OCI-LY7 (cell line): ENCODE measurements at regions not wholly inside any gene's neighbourhood (a gene's known extent, or its start where the extent isn't known, plus 50 kb on each side); places are given as distances from the start of the nearest gene placed in this dataset.

Source experiments
- EZH2phosphoT487 ChIP-seq: fragments of 200-600 bp; sonication (generic); IDR thresholded peaks from 2 replicates; pipeline ENCODE4 v1.6.1; 2018; ENCODE audit warnings: low read depth, borderline replicate concordance, mild to moderate bottlenecking, mixed run types, antibody characterized with exemption, low read length, moderate library complexity, mixed read lengths
- TF ChIP-seq, protein P1 (sequence below): fragments of 200-600 bp; sonication (generic); conservative IDR thresholded peaks from 2 replicates; pipeline ENCODE4 v1.5.1; 2014; ENCODE audit warnings: mild to moderate bottlenecking, antibody characterized with exemption, low read length, moderate library complexity, mixed read lengths

DNA sequence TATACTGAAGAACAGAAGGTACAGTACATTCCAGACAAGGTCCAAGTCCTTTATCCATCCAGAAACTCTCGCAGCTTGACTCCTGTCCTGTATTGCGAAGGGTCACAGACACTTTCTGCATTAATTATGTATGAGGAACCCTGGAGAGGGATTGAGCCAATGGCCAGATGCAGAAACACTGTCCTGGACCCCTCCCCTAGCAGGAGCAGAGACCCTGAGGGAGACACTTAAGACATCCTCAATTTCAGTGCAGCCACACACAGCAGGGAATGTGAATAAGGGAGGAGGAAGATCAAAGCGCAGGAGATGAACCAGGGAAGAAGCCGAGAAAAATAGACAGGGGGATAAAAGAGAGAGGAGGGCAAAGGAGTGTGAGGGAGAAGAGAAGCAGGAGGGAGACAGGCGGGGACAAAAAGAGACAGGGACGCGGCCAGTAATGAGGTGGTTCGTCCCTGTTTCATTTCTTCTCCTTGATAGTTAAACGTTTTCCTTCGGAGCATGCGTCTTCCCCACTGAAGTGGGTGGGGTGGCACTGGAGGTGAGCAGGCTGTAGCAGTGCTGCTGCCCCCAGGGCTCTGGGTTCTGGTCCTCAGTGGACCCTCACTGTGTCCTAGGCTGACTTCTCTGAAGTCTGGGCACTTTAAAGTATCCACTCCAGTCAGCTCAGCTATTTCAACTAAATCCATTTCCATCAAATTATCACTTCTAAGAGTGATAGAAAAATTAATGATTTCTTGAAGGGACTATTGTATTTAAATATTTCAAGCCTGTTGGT, 356.4 kb upstream of the NOCT start:
- TF ChIP-seq, protein P1, sequence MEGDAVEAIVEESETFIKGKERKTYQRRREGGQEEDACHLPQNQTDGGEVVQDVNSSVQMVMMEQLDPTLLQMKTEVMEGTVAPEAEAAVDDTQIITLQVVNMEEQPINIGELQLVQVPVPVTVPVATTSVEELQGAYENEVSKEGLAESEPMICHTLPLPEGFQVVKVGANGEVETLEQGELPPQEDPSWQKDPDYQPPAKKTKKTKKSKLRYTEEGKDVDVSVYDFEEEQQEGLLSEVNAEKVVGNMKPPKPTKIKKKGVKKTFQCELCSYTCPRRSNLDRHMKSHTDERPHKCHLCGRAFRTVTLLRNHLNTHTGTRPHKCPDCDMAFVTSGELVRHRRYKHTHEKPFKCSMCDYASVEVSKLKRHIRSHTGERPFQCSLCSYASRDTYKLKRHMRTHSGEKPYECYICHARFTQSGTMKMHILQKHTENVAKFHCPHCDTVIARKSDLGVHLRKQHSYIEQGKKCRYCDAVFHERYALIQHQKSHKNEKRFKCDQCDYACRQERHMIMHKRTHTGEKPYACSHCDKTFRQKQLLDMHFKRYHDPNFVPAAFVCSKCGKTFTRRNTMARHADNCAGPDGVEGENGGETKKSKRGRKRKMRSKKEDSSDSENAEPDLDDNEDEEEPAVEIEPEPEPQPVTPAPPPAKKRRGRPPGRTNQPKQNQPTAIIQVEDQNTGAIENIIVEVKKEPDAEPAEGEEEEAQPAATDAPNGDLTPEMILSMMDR: no peak
- no peak for TF ChIP-seq EZH2phosphoT487
